ENCODE measurements at regions not wholly inside any gene's neighbourhood (a gene's known extent, or its start where the extent isn't known, plus 50 kb on each side); places are given as distances from the start of the nearest gene placed in this dataset.

DNA sequence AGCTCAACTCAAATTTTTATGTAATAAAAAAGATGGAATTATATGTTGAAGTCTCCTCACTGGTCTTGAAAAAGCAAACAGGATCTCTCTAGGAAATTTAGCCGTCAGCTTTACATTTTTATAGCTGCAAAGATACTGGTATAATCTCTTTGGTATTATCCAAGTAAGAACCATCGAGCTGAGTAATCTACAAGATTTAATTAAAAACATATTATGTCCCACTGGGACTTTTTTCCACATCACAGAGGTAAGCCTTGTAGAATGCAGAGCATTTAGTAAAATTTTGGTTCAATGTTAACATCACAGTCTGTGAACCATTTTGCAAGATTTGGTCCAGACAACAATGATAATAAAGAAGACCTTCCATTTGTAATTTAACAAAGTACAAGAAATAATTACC is 162.6 kb upstream of the SLC39A10 start:
- TF ChIP-seq, protein P1, sequence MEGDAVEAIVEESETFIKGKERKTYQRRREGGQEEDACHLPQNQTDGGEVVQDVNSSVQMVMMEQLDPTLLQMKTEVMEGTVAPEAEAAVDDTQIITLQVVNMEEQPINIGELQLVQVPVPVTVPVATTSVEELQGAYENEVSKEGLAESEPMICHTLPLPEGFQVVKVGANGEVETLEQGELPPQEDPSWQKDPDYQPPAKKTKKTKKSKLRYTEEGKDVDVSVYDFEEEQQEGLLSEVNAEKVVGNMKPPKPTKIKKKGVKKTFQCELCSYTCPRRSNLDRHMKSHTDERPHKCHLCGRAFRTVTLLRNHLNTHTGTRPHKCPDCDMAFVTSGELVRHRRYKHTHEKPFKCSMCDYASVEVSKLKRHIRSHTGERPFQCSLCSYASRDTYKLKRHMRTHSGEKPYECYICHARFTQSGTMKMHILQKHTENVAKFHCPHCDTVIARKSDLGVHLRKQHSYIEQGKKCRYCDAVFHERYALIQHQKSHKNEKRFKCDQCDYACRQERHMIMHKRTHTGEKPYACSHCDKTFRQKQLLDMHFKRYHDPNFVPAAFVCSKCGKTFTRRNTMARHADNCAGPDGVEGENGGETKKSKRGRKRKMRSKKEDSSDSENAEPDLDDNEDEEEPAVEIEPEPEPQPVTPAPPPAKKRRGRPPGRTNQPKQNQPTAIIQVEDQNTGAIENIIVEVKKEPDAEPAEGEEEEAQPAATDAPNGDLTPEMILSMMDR (conservative IDR thresholded peaks at IDR 0.05; ENCODE audit: low read length) = no peak
- TF ChIP-seq EZH2phosphoT487 (IDR thresholded peaks at IDR 0.05; ENCODE audit: borderline replicate concordance, low read depth, low read length) = no peak
